SK-N-SH treated with all-trans-retinoic acid at 6 μM for 48 hours (cell line): ENCODE measurements at regions not wholly inside any gene's neighbourhood (a gene's known extent, or its start where the extent isn't known, plus 50 kb on each side); places are given as distances from the start of the nearest gene placed in this dataset.

Experiments used
- ATAC-seq: fragments of 200-7000 bp; cut with Tn5 transposase; 3 replicates; pipeline ENCODE4 v1.9.1; 2020; ENCODE audit warnings: mild to moderate bottlenecking, moderate library complexity
- ARNTL ChIP-seq: fragments of 450-650 bp; formaldehyde crosslinking; IDR thresholded peaks from 2 replicates; pipeline ENCODE4 v1.5.0; 2020; ENCODE audit warnings: low read depth, mild to moderate bottlenecking, moderate library complexity, borderline replicate concordance
- BACH2 ChIP-seq: fragments of 250-450 bp; sonication (Bioruptor Pico); IDR thresholded peaks from 2 replicates; pipeline ENCODE4 v1.9.0; 2021; ENCODE audit warnings: mild to moderate bottlenecking, borderline replicate concordance
- CSDC2 ChIP-seq: fragments of 250-450 bp; sonication (Bioruptor Pico); IDR thresholded peaks from 2 replicates; pipeline ENCODE4 v1.5.0; 2020; ENCODE audit warnings: mild to moderate bottlenecking, moderate library complexity
- ESRRG ChIP-seq: fragments of 250-450 bp; sonication (Bioruptor Pico); IDR thresholded peaks from 2 replicates; pipeline ENCODE4 v1.6.1; 2021; ENCODE audit warnings: mild to moderate bottlenecking
- GLIS3 ChIP-seq: fragments of 250-450 bp; sonication (Bioruptor Pico); IDR thresholded peaks from 2 replicates; pipeline ENCODE4 v1.5.0; 2020; ENCODE audit warnings: mild to moderate bottlenecking, moderate library complexity
- ISL1 ChIP-seq: fragments of 250-450 bp; sonication (Bioruptor Pico); IDR thresholded peaks from 2 replicates; pipeline ENCODE4 v2.1.2; 2022; ENCODE audit warnings: mild to moderate bottlenecking, moderate library complexity
- PATZ1 ChIP-seq: fragments of 250-450 bp; sonication (Bioruptor Pico); IDR thresholded peaks from 2 replicates; pipeline ENCODE4 v1.8.0; 2020; ENCODE audit warnings: mild to moderate bottlenecking, moderate library complexity, borderline replicate concordance
- POU6F1 ChIP-seq: fragments of 250-450 bp; sonication (Bioruptor Pico); IDR thresholded peaks from 2 replicates; pipeline ENCODE4 v1.8.0; 2021; ENCODE audit warnings: low read depth, mild to moderate bottlenecking, moderate library complexity, borderline replicate concordance
- PPARA ChIP-seq: fragments of 250-450 bp; sonication (Bioruptor Pico); IDR thresholded peaks from 2 replicates; pipeline ENCODE4 v1.5.0; 2020; ENCODE audit warnings: mild to moderate bottlenecking, borderline replicate concordance
- RARB ChIP-seq: fragments of 250-450 bp; sonication (Bioruptor Pico); IDR thresholded peaks from 2 replicates; pipeline ENCODE4 v1.8.0; 2021; ENCODE audit warnings: mild to moderate bottlenecking, moderate library complexity
- SNAI2 ChIP-seq: fragments of 250-450 bp; sonication (Bioruptor Pico); IDR thresholded peaks from 2 replicates; pipeline ENCODE4 v1.5.0; 2020; ENCODE audit warnings: mild to moderate bottlenecking, moderate library complexity
- TCF4 ChIP-seq: fragments of 250-450 bp; sonication (Bioruptor Pico); IDR thresholded peaks from 2 replicates; pipeline ENCODE4 v1.8.0; 2021; ENCODE audit warnings: mild to moderate bottlenecking, moderate library complexity, borderline replicate concordance
- TOX ChIP-seq: fragments of 250-450 bp; sonication (Bioruptor Pico); IDR thresholded peaks from 2 replicates; pipeline ENCODE4 v1.8.0; 2021; ENCODE audit warnings: mild to moderate bottlenecking, moderate library complexity, borderline replicate concordance
- TSHZ2 ChIP-seq: fragments of 250-450 bp; sonication (Bioruptor Pico); IDR thresholded peaks from 2 replicates; pipeline ENCODE4 v1.5.0; 2020; ENCODE audit warnings: mild to moderate bottlenecking, moderate library complexity
- ZC3H10 ChIP-seq: fragments of 250-450 bp; sonication (Bioruptor Pico); IDR thresholded peaks from 2 replicates; pipeline ENCODE4 v1.5.1; 2021; ENCODE audit warnings: mild to moderate bottlenecking, moderate library complexity
- ZFP3 ChIP-seq: fragments of 250-450 bp; sonication (Bioruptor Pico); IDR thresholded peaks from 2 replicates; pipeline ENCODE4 v1.5.0; 2020; ENCODE audit warnings: mild to moderate bottlenecking, moderate library complexity
- ZFP30 ChIP-seq: fragments of 450-650 bp; formaldehyde crosslinking; IDR thresholded peaks from 2 replicates; pipeline ENCODE4 v1.5.0; 2022; ENCODE audit warnings: mild to moderate bottlenecking, moderate library complexity
- ZNF565 ChIP-seq: fragments of 450-650 bp; formaldehyde crosslinking; conservative IDR thresholded peaks from 2 replicates; pipeline ENCODE4 v1.5.0; 2020; ENCODE audit warnings: low read depth, mild to moderate bottlenecking, moderate library complexity
- ZNF70 ChIP-seq: fragments of 450-650 bp; formaldehyde crosslinking; IDR thresholded peaks from 2 replicates; pipeline ENCODE4 v1.5.0; 2020; ENCODE audit warnings: mild to moderate bottlenecking, moderate library complexity
- ZNF8 ChIP-seq: fragments of 450-650 bp; formaldehyde crosslinking; IDR thresholded peaks from 2 replicates; pipeline ENCODE4 v1.5.0; 2020; ENCODE audit warnings: mild to moderate bottlenecking, moderate library complexity
- TF ChIP-seq, protein P1 (sequence below): fragments of 250-450 bp; sonication (Bioruptor Pico); IDR thresholded peaks from 2 replicates; pipeline ENCODE4 v1.5.1; 2021; ENCODE audit warnings: mild to moderate bottlenecking, moderate library complexity
- TF ChIP-seq, protein P2 (sequence below): fragments of 250-450 bp; sonication (Bioruptor Pico); IDR thresholded peaks from 2 replicates; pipeline ENCODE4 v1.5.1; 2020; ENCODE audit warnings: low read depth, mild to moderate bottlenecking, moderate library complexity

DNA sequence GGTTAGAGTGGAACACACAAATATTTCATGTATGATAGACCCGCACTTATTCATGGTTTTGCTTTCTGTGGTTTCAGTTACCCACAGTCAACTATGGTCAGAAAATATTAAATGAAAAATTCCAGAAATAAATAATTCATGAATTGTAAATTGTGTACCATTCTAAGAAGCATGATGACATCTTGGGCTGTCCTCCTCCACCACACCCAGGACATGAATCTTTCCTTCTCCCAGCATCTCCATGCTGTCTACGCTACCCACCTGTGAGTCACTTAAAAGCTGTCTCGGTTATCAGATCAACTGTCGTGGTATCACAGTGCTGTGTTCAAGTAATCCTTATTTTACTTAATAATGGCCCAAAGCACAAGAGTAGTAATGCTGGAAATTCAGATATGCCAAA lies 419.6 kb upstream of the NRP1 start:
- ATAC-seq = no peak
- TF ChIP-seq ZNF565 (CRISPR knock-in tag) (no peak), SNAI2 (CRISPR knock-in tag) (no peak), TCF4 (no peak), PPARA (CRISPR knock-in tag) (no peak), BACH2 (no peak), ARNTL (CRISPR knock-in tag) (no peak), POU6F1 (CRISPR knock-in tag) (no peak), ZFP30 (CRISPR knock-in tag) (no peak), GLIS3 (CRISPR knock-in tag) (no peak), ISL1 (CRISPR knock-in tag) (no peak), ZNF8 (CRISPR knock-in tag) (no peak), TOX (CRISPR knock-in tag) (no peak), ESRRG (CRISPR knock-in tag) (no peak), RARB (CRISPR knock-in tag) (no peak), ZC3H10 (CRISPR knock-in tag) (no peak), PATZ1 (CRISPR knock-in tag) (no peak), TSHZ2 (no peak)
- TF ChIP-seq, protein P1, sequence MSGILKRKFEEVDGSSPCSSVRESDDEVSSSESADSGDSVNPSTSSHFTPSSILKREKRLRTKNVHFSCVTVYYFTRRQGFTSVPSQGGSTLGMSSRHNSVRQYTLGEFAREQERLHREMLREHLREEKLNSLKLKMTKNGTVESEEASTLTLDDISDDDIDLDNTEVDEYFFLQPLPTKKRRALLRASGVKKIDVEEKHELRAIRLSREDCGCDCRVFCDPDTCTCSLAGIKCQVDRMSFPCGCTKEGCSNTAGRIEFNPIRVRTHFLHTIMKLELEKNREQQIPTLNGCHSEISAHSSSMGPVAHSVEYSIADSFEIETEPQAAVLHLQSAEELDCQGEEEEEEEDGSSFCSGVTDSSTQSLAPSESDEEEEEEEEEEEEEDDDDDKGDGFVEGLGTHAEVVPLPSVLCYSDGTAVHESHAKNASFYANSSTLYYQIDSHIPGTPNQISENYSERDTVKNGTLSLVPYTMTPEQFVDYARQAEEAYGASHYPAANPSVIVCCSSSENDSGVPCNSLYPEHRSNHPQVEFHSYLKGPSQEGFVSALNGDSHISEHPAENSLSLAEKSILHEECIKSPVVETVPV (CRISPR knock-in tag) = no peak
- TF ChIP-seq, protein P2, sequence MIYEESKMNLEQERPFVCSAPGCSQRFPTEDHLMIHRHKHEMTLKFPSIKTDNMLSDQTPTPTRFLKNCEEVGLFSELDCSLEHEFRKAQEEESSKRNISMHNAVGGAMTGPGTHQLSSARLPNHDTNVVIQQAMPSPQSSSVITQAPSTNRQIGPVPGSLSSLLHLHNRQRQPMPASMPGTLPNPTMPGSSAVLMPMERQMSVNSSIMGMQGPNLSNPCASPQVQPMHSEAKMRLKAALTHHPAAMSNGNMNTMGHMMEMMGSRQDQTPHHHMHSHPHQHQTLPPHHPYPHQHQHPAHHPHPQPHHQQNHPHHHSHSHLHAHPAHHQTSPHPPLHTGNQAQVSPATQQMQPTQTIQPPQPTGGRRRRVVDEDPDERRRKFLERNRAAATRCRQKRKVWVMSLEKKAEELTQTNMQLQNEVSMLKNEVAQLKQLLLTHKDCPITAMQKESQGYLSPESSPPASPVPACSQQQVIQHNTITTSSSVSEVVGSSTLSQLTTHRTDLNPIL (CRISPR knock-in tag) = no peak
- TF ChIP-seq, all 23 proteins: peak for 0

- no peak for TF ChIP-seq CSDC2 (CRISPR knock-in tag)
- no peak for TF ChIP-seq ARNTL (CRISPR knock-in tag)
- TF ChIP-seq ZFP30 (CRISPR knock-in tag) = no peak
- TF ChIP-seq POU6F1 (CRISPR knock-in tag) = no peak
- TF ChIP-seq PPARA (CRISPR knock-in tag) = no peak
- no peak for TF ChIP-seq ISL1 (CRISPR knock-in tag)
- TF ChIP-seq TSHZ2 = no peak
- no peak for TF ChIP-seq ESRRG (CRISPR knock-in tag)
- no peak for TF ChIP-seq RARB (CRISPR knock-in tag)
- TF ChIP-seq ZC3H10 (CRISPR knock-in tag) = no peak
- TF ChIP-seq, protein P2 (CRISPR knock-in tag) = no peak
- TF ChIP-seq ZNF70 (CRISPR knock-in tag) = no peak
- TF ChIP-seq ZFP3 (CRISPR knock-in tag) = no peak
- ATAC-seq = no peak
These were observed 418.9 kb upstream of the NRP1 start for GRCh38 chr10:33753389-33753788.
